OCI-LY7 (cell line): ENCODE measurements at regions not wholly inside any gene's neighbourhood (a gene's known extent, or its start where the extent isn't known, plus 50 kb on each side); places are given as distances from the start of the nearest gene placed in this dataset.

Source experiments
- CTCF ChIP-seq: fragments of 200-600 bp; sonication (generic); conservative IDR thresholded peaks from 2 replicates; pipeline ENCODE4 v1.5.1; 2014; ENCODE audit warnings: mild to moderate bottlenecking, antibody characterized with exemption, low read length, moderate library complexity, mixed read lengths
- EZH2phosphoT487 ChIP-seq: fragments of 200-600 bp; sonication (generic); IDR thresholded peaks from 2 replicates; pipeline ENCODE4 v1.6.1; 2018; ENCODE audit warnings: low read depth, borderline replicate concordance, mild to moderate bottlenecking, mixed run types, antibody characterized with exemption, low read length, moderate library complexity, mixed read lengths

- TF ChIP-seq EZH2phosphoT487 (no peak), CTCF (no peak)
Measured at GRCh38 chr3:3309887-3310286, 130.4 kb upstream of the CRBN start.
